Naive thymus-derived CD8-positive, alpha-beta T cell (primary cell): ENCODE measurements at regions not wholly inside any gene's neighbourhood (a gene's known extent, or its start where the extent isn't known, plus 50 kb on each side); places are given as distances from the start of the nearest gene placed in this dataset.

Source experiments
- ATAC-seq, 2 donors: fragments of 150-1000 bp; cut with Tn5 transposase in 1 of 2; sonication (Bioruptor Pico), chemical (Tn5 transposase) in 1 of 2; 1 replicate in 1 of 2; 2 replicates in 1 of 2; pipeline ENCODE4 v1.10.0; 2021; ENCODE audit warnings: mild to moderate bottlenecking in 2 of 2, moderate library complexity in 2 of 2
- POLR2A ChIA-PET: fragments of 350-600 bp; sonication (Branson Sonifier 250); formaldehyde crosslinking; loops from one replicate; lab custom pipeline; 2021; ENCODE audit warnings: antibody characterized with exemption; lab: Charles Lee
- DNase-seq, 10 donors: peaks; one replicate each; pipeline versions ENCODE4 v3.0.0 to v3.0.0-alpha.2; 2020 to 2022
- H3K27ac Mint-ChIP-seq, 10 donors: one replicate each; pipeline ENCODE4 v1.8.0; 2020 to 2022; ENCODE audit warnings: mild to moderate bottlenecking in 10 of 10, mixed read lengths in 10 of 10, moderate library complexity in 4 of 10, inconsistent platforms in 1 of 10
- H3K27me3 Mint-ChIP-seq, 5 donors: one replicate each; pipeline ENCODE4 v1.8.0; 2021 to 2022; ENCODE audit warnings: mixed read lengths in 5 of 5
- H3K36me3 Mint-ChIP-seq, 3 donors: one replicate each; pipeline ENCODE4 v1.8.0; 2020 to 2022; ENCODE audit warnings: mixed read lengths in 3 of 3, mild to moderate bottlenecking in 2 of 3, inconsistent platforms in 1 of 3
- H3K4me1 Mint-ChIP-seq, 4 donors: one replicate each; pipeline ENCODE4 v1.8.0; 2021 to 2022; ENCODE audit warnings: mixed read lengths in 4 of 4
- H3K4me3 Mint-ChIP-seq, 10 donors: one replicate each; pipeline ENCODE4 v1.8.0; 2020 to 2022; ENCODE audit warnings: mild to moderate bottlenecking in 10 of 10, mixed read lengths in 10 of 10, moderate library complexity in 6 of 10, inconsistent platforms in 1 of 10
- H3K9me3 Mint-ChIP-seq, 9 donors: one replicate each; pipeline ENCODE4 v1.8.0; 2020 to 2022; ENCODE audit warnings: mixed read lengths in 9 of 9, mild to moderate bottlenecking in 3 of 9, inconsistent platforms in 1 of 9, moderate library complexity in 1 of 9

GRCh38 chr6:156347246-156347645 is 429.9 kb upstream of the ARID1B start:
- ATAC-seq, result no peak
- POLR2A ChIA-PET, result no interaction called here
- Mint-ChIP-seq H3K27ac (no peak overlapping the region), H3K4me1 (peaks cover 0 to 14% (median 0%) of the 10 kb centered on the region in 4 donors), H3K36me3 (no peaks in the 10 kb centered on the region), H3K9me3 (no peaks in the 10 kb centered on the region), H3K4me3 (no peak overlapping the region), H3K27me3 (peaks cover 0 to 3% (median 0%) of the 10 kb centered on the region in 5 donors)
- no peak for DNase-seq

- Mint-ChIP-seq H3K4me3 (no peak overlapping the region), H3K36me3 (no peaks in the 10 kb centered on the region), H3K4me1 (peaks cover 0 to 14% (median 0%) of the 10 kb centered on the region in 4 donors), H3K27ac (no peak overlapping the region), H3K9me3 (no peaks in the 10 kb centered on the region), H3K27me3 (peaks cover 0 to 11% (median 2%) of the 10 kb centered on the region in 5 donors)
- ATAC-seq (peak in 1 of 2 donors; percentile 63), DNase-seq (peak in 2 of 10 donors; percentile 5 to 16)
- POLR2A ChIA-PET, result no interaction called here
These were observed 431.5 kb upstream of the ARID1B start for GRCh38 chr6:156345700-156346099.

GRCh38 chr6:156344491-156344890 is 432.7 kb upstream of the ARID1B start:
- Mint-ChIP-seq H3K4me3 (no peak overlapping the region), H3K9me3 (no peaks in the 10 kb centered on the region), H3K27me3 (peaks cover 0 to 11% (median 3%) of the 10 kb centered on the region in 5 donors), H3K27ac (no peak overlapping the region), H3K4me1 (peaks cover 0 to 14% (median 0%) of the 10 kb centered on the region in 4 donors), H3K36me3 (no peaks in the 10 kb centered on the region)
- POLR2A ChIA-PET, result no interaction called here
- DNase-seq (no peak), ATAC-seq (no peak)

- peaks cover 0 to 7% (median 6%) of the 10 kb centered on the region in 3 donors for H3K36me3 Mint-ChIP-seq
- peaks cover 6 to 11% (median 8%) of the 10 kb centered on the region in 9 donors for H3K9me3 Mint-ChIP-seq
- H3K27me3 Mint-ChIP-seq, result peaks cover 0 to 15% (median 6%) of the 10 kb centered on the region in 5 donors
- DNase-seq, result no peak
- peaks cover 0 to 12% (median 0%) of the 10 kb centered on the region in 4 donors for H3K4me1 Mint-ChIP-seq
- no peak for ATAC-seq
- no peak overlapping the region for H3K27ac Mint-ChIP-seq
- POLR2A ChIA-PET, result no interaction called here
- no peak overlapping the region for H3K4me3 Mint-ChIP-seq
These were observed 439.4 kb upstream of the ARID1B start for GRCh38 chr6:156337801-156338200.

- Mint-ChIP-seq H3K27ac (no peak overlapping the region), H3K9me3 (peaks cover 9 to 20% (median 15%) of the 10 kb centered on the region in 9 donors), H3K36me3 (peaks cover 0 to 12% (median 11%) of the 10 kb centered on the region in 3 donors), H3K27me3 (peaks cover 0 to 14% (median 6%) of the 10 kb centered on the region in 5 donors), H3K4me3 (no peak overlapping the region), H3K4me1 (peaks cover 0 to 12% (median 0%) of the 10 kb centered on the region in 4 donors)
- POLR2A ChIA-PET, result no interaction called here
- DNase-seq, result no peak
- no peak for ATAC-seq
These were observed 440.4 kb upstream of the ARID1B start for GRCh38 chr6:156336733-156337132.

- Mint-ChIP-seq H3K27ac (no peak overlapping the region), H3K4me3 (no peak overlapping the region), H3K4me1 (peaks cover 0 to 12% (median 0%) of the 10 kb centered on the region in 4 donors), H3K36me3 (peaks cover 0 to 18% (median 12%) of the 10 kb centered on the region in 3 donors), H3K27me3 (peaks cover 2 to 9% (median 6%) of the 10 kb centered on the region in 5 donors), H3K9me3 (peaks cover 9 to 26% (median 21%) of the 10 kb centered on the region in 9 donors)
- DNase-seq (no peak), ATAC-seq (no peak)
- POLR2A ChIA-PET, result no interaction called here
These were observed 441.1 kb upstream of the ARID1B start for GRCh38 chr6:156336089-156336488.

- POLR2A ChIA-PET, result no interaction called here
- H3K27ac Mint-ChIP-seq, result no peak overlapping the region
- H3K9me3 Mint-ChIP-seq, result peaks cover 12 to 28% (median 24%) of the 10 kb centered on the region in 9 donors
- ATAC-seq (no peak), DNase-seq (no peak)
- H3K4me1 Mint-ChIP-seq, result peaks cover 0 to 12% (median 0%) of the 10 kb centered on the region in 4 donors
- peaks cover 0 to 5% (median 4%) of the 10 kb centered on the region in 5 donors for H3K27me3 Mint-ChIP-seq
- peaks cover 0 to 22% (median 12%) of the 10 kb centered on the region in 3 donors for H3K36me3 Mint-ChIP-seq
- no peak overlapping the region for H3K4me3 Mint-ChIP-seq
These were observed 442.2 kb upstream of the ARID1B start for GRCh38 chr6:156334966-156335365.

GRCh38 chr6:156319707-156320106 is 457.5 kb upstream of the ARID1B start:
- POLR2A ChIA-PET, result no interaction called here
- Mint-ChIP-seq H3K27ac (no peak overlapping the region), H3K4me3 (no peak overlapping the region), H3K36me3 (no peaks in the 10 kb centered on the region), H3K9me3 (peaks cover 0 to 4% (median 0%) of the 10 kb centered on the region in 9 donors), H3K4me1 (no peaks in the 10 kb centered on the region), H3K27me3 (peaks cover 0 to 5% (median 0%) of the 10 kb centered on the region in 5 donors)
- DNase-seq (no peak), ATAC-seq (no peak)

GRCh38 chr6:156316583-156317125 is 460.5 kb upstream of the ARID1B start:
- ATAC-seq, result no peak
- Mint-ChIP-seq H3K27me3 (peaks cover 0 to 5% (median 0%) of the 10 kb centered on the region in 5 donors), H3K9me3 (no peaks in the 10 kb centered on the region), H3K27ac (no peak overlapping the region), H3K36me3 (no peaks in the 10 kb centered on the region), H3K4me3 (no peak overlapping the region), H3K4me1 (no peaks in the 10 kb centered on the region)
- no peak for DNase-seq
- POLR2A ChIA-PET, result no interaction called here

- H3K4me3 Mint-ChIP-seq, result no peak overlapping the region
- ATAC-seq, result no peak
- no peaks in the 10 kb centered on the region for H3K36me3 Mint-ChIP-seq
- DNase-seq, result no peak
- POLR2A ChIA-PET, result no interaction called here
- H3K9me3 Mint-ChIP-seq, result no peaks in the 10 kb centered on the region
- no peak overlapping the region for H3K27ac Mint-ChIP-seq
- no peaks in the 10 kb centered on the region for H3K4me1 Mint-ChIP-seq
- peaks cover 0 to 5% (median 0%) of the 10 kb centered on the region in 5 donors for H3K27me3 Mint-ChIP-seq
These were observed 462.0 kb upstream of the ARID1B start for GRCh38 chr6:156315146-156315545.

- ATAC-seq (no peak), DNase-seq (no peak)
- H3K4me1 Mint-ChIP-seq, result no peaks in the 10 kb centered on the region
- no peaks in the 10 kb centered on the region for H3K36me3 Mint-ChIP-seq
- H3K4me3 Mint-ChIP-seq, result no peak overlapping the region
- POLR2A ChIA-PET, result no interaction called here
- H3K27ac Mint-ChIP-seq, result no peak overlapping the region
- no peaks in the 10 kb centered on the region for H3K9me3 Mint-ChIP-seq
- peaks cover 0 to 3% (median 0%) of the 10 kb centered on the region in 5 donors for H3K27me3 Mint-ChIP-seq
These were observed 464.1 kb upstream of the ARID1B start for GRCh38 chr6:156313037-156313436.

- Mint-ChIP-seq H3K9me3 (no peaks in the 10 kb centered on the region), H3K36me3 (no peaks in the 10 kb centered on the region), H3K4me1 (no peaks in the 10 kb centered on the region), H3K27ac (peak overlapping the region in 1 of 10 donors; percentile 29), H3K27me3 (peaks cover 0 to 3% (median 0%) of the 10 kb centered on the region in 5 donors), H3K4me3 (no peak overlapping the region)
- ATAC-seq (no peak), DNase-seq (no peak)
- POLR2A ChIA-PET, result no interaction called here
These were observed 465.9 kb upstream of the ARID1B start for GRCh38 chr6:156311291-156311690.

GRCh38 chr6:156310701-156311100 is 466.5 kb upstream of the ARID1B start:
- DNase-seq (no peak), ATAC-seq (no peak)
- Mint-ChIP-seq H3K36me3 (no peaks in the 10 kb centered on the region), H3K4me1 (no peaks in the 10 kb centered on the region), H3K9me3 (no peaks in the 10 kb centered on the region), H3K27me3 (peaks cover 0 to 3% (median 0%) of the 10 kb centered on the region in 5 donors), H3K4me3 (no peak overlapping the region), H3K27ac (no peak overlapping the region)
- POLR2A ChIA-PET, result no interaction called here

GRCh38 chr6:156309017-156309416 is 468.2 kb upstream of the ARID1B start:
- peaks cover 0 to 3% (median 0%) of the 10 kb centered on the region in 5 donors for H3K27me3 Mint-ChIP-seq
- H3K4me1 Mint-ChIP-seq, result no peaks in the 10 kb centered on the region
- no peaks in the 10 kb centered on the region for H3K36me3 Mint-ChIP-seq
- ATAC-seq, result no peak
- H3K4me3 Mint-ChIP-seq, result no peak overlapping the region
- no peak for DNase-seq
- H3K27ac Mint-ChIP-seq, result no peak overlapping the region
- no peaks in the 10 kb centered on the region for H3K9me3 Mint-ChIP-seq
- POLR2A ChIA-PET, result no interaction called here
